GM20431 (cell line): ENCODE measurements at regions not wholly inside any gene's neighbourhood (a gene's known extent, or its start where the extent isn't known, plus 50 kb on each side); places are given as distances from the start of the nearest gene placed in this dataset.
"Not testable (repeated sequence)": the region's sequence is repeated elsewhere in the genome, so short reads cannot be mapped to it uniquely, and the experiment has no call there.

ENCODE experiments used
- in situ Hi-C: fragments of 300-500 bp; cut with MseI, MboI; formaldehyde crosslinking; loops from one replicate; pipeline ENCODE4 v1.15.0; 2020; ENCODE audit warnings: low sequenced_read_pairs; ENCODE audit not compliant: unreplicated experiment

GRCh38 chr1:5701642-5702041, 290.6 kb downstream of the NPHP4 start:
- in situ Hi-C loops: no loop called here

DNA sequence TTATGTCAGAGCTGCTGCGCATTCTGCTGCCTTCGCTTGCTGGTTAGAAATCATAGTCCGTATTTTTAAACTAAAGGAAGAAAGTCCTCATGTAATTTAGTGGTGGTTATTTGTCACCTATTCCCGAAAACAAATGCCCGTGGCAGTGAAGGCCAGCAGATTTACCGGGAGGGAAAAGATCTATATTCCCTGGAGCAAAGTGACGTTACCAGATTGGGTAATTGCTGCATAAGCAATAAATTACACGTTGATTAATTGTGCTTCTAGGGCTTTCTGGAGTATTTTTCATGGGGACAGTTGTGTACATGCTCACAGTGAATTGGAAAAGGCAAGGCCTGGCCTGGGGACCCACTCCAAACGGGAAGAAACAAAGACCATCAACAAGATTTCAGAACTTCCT, 298.7 kb downstream of the NPHP4 start:
- in situ Hi-C loops: no loop called here

DNA sequence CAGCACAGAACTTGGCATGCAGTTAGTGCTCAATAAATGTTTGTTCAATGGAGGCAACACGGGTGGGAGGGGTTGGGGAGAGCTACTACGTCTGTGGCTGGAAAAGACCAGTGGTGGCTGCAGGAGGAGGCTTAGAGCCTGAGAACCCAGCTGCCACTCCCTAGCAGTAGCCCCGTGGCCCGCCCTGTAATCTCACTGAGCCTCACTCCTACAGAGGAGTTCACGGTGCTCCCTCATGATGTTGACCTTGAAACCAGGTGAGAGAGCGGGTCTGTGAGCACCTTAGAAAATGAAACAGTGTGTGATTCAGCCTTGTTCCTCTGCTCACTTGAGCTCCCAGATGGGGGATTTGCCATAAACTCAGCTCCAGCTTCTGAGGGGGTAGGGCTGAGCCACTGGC, 299.6 kb downstream of the NPHP4 start:
- in situ Hi-C loops: no loop called here

DNA sequence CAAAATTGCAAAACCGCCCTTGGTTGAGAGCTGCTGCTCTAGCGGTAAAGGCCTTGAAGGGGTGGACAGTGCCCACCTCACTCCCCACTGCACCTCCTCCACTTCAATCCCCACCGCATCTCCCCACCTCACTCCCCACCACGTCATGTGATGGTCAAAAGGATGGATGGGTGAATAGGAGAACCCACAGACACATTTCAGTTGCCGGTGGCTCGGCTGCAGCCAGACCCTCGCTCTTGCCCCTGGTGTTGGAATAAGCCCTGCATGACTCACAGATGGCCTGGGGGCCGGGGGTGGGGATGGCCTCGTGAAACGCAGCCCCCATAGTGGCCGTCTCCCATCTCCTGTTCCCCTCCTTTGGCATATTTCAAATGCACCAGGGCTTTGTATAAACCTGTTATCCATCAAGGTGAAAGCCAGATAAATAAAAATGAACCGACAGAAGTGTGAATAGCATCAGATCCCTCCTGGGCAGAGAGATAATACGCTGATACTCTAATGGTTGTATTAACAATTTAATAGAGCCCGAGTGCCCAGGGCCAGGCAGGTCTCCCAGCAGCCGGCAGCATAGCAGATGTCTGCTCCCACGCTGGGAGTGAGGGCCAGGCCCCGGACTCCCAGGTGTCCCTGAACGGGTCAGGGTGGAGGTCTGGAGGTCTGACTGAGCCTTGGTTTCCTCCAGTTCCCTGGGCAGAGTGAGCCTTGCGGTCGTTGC, 300.3 kb downstream of the NPHP4 start:
- in situ Hi-C loops: no loop called here

DNA sequence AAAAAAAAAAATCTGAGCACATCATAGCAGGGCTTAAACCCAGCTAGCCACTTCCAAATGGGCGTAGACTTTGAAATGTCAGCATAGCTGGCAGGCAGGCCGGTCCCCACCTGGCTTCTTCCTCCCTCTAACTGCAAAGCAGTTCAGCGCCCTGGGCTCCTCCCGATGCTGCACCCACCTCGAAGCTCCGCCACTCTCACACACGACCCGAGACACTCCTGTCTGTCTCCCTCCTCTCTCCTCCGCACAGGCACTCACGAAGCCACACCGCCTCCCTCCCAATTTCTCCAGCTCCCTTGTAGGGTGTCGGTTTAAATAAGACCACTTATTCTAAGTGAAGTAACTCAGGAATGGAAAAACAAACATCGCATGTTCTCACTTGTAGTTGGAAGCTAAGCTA, 301.3 kb downstream of the NPHP4 start:
- in situ Hi-C loops: no loop called here

GRCh38 chr1:5690291-5690690, 301.9 kb downstream of the NPHP4 start:
- in situ Hi-C loops: no loop called here

DNA sequence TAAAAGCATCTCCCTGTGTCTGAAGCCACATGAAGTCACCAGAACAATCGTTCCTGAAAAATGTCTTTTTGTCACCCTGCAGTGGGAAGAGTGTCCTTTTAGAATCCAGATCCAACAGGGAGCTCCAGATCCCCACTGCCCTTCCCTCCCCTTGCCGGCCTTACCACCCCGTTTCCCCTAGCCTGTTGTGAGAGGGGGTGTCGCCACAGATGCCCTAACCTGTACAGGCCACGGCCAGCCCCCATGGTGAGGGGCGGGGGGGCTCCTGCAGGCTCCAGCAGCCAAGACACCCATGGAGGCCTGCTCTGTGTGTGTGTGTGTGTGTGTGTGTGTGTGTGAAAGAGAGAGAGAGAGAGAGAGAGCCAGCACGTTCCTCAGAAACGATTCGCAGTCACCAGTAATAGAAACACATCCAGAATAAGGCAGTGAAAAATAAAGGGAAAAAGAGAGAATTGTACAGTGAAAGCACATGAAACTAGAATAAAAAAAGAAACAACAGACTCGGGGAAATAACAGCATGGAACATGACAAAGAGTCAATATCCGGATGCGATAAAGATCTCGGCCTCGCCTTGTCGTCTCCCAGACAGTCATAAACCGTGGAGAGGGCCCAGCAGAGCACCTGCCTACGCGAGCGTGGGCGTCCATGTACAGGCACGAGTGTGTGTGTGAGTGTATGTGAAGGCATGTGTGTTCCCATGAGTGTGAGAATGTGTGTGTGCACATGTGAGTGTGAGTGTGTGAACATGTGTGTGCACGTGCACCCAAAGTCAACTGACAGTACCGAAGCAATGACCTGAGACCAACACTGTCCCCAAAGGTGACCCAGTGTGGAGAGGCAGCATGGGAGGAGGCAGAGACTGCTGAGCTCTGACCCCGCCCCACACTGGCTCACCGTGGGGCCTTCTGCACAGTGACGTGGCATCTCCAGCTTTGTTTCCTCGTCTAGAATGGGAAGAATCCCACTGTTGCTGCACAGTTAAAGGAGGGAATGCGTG, 303.8 kb downstream of the NPHP4 start:
- in situ Hi-C loops: no loop called here

- in situ Hi-C loops: no loop called here
Measured at GRCh38 chr1:5686925-5687706, 305.1 kb downstream of the NPHP4 start.

DNA sequence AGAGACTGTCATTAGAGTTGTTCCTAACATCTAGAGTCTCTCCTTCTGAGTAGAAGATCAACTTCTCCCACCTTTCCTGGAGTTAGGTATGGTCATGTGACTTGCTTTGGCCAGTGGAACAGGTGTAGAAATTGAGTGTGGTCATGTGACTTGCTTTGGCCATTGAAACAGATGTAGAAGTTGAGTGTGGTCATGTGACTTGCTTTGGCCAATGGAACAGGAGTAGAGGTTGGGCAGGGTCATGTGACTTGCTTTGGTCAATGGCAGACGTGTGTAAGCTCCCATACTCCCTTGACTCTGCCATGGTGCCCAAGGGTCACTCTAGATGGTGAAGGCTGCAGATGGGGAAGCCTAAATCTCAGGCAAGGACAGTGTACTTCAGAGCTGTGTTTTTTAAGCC, 306.0 kb downstream of the NPHP4 start:
- in situ Hi-C loops: no loop called here

GRCh38 chr1:5685446-5686040, 306.7 kb downstream of the NPHP4 start:
- in situ Hi-C loops: no loop called here

- in situ Hi-C loops: no loop called here
Measured at GRCh38 chr1:5684791-5685190, 307.4 kb downstream of the NPHP4 start.

DNA sequence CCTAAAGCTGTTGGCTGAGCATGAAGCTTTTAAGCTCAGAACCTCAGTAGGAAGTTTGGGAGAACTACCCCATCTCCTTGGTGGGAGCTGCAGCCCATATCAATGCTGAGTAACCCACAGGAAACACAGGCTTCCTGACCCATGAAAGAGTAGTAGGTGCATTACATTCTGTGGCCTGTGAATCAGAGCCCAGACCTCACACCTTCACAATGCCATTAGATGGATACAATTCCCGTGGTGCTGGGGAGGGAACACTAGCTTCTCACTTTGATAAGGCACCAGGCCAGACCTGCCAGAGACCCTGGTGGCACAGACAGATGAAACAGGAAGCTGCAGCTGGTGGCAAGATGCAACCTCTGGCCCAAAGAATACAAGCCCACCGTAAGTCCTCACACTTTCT, 308.8 kb downstream of the NPHP4 start:
- in situ Hi-C loops: no loop called here

DNA sequence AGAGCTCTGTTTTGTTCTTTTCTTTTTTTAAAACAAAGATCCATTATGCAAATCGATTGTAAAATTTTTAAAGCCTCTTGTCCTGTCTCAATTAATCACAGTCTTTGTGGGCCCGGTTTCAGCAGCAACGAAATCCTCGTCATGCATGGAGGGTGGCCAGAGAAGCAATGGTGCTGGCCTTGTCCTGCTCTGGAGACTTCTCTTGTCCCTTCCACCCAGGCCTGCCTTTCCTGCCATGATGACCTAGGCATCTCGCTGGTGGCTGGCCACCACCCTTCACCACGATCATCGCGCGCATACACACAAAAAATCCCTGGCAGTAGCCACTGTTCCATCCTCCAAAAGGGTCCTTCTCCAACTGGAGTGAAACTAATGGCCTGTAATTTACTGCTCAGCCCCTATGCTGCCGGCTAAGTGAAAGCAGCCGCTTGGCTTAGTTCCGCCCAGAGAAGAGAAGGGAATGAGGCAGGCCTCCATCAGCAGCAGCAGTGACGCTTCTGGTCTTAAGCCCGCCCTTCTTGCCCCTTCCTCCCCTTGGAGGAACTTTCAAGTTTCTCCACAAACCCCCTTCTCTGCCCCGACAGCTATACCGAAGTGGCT, 309.5 kb downstream of the NPHP4 start:
- in situ Hi-C loops: no loop called here

- in situ Hi-C loops: no loop called here
Measured at GRCh38 chr1:5681654-5682053, 310.6 kb downstream of the NPHP4 start.

- in situ Hi-C loops: no loop called here
Measured at GRCh38 chr1:5680600-5680999, 311.6 kb downstream of the NPHP4 start.

DNA sequence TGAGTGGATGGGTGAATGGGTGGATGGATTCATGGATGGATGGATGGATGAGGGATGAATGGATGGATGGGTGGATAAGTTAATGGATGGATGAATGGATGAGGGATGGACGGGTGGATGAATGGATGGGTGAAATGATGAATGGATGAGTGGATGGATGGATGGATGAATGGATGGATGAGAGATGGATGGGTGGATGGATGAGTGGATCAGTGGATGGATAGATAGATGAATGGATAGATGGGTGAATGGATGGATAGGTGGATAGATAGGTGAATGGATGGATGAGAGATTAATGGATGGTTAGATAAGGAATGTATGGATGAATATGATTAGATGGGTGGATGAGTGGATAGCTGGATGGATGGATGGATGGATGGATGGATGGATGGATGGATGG, 313.5 kb downstream of the NPHP4 start:
- in situ Hi-C loops: no loop called here

DNA sequence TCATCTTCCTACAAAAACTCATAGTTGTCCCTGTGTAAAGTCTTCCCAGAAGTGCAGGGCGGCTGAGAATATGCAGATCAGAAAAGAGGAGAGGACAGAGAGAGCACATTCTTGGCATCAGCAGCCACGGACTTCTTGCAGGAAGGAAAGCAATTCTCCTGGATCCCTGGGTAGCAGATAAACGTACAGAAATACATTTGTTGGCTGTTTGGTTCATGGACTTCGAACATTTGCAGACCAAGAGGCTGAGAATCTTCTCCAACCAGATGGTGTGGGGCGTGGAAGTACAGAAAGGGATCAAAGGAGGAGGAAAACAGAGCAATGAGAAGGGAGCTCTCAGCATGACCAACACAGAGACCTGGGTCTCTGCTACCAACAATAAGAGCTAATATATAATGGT, 319.9 kb downstream of the NPHP4 start:
- in situ Hi-C loops: not testable (repeated sequence)

GRCh38 chr1:5670590-5671350, 321.5 kb downstream of the NPHP4 start:
- in situ Hi-C loops: no loop called here
